Transverse colon (tissue), 4 donors: ENCODE measurements at regions not wholly inside any gene's neighbourhood (a gene's known extent, or its start where the extent isn't known, plus 50 kb on each side); places are given as distances from the start of the nearest gene placed in this dataset.

Source experiments
- POLR2AphosphoS5 ChIP-seq, 3 donors: sonication (generic); formaldehyde crosslinking; IDR thresholded peaks; one replicate each; pipeline ENCODE4 v1.6.1; 2016; ENCODE audit warnings: antibody characterized with exemption in 3 of 3
- TF ChIP-seq, protein P1 (sequence below), 5 experiments: fragments of 200-600 bp in 3 of 5; fragments of 450-650 bp in 2 of 5; sonication (generic) in 3 of 5; IDR thresholded peaks; 1 replicate in 2 of 5; 2 replicates in 3 of 5; pipeline ENCODE4 v1.5.1; 2016 to 2017; ENCODE audit warnings: antibody characterized with exemption in 5 of 5, inconsistent platforms in 3 of 5, mild to moderate bottlenecking in 2 of 5, moderate library complexity in 1 of 5

DNA sequence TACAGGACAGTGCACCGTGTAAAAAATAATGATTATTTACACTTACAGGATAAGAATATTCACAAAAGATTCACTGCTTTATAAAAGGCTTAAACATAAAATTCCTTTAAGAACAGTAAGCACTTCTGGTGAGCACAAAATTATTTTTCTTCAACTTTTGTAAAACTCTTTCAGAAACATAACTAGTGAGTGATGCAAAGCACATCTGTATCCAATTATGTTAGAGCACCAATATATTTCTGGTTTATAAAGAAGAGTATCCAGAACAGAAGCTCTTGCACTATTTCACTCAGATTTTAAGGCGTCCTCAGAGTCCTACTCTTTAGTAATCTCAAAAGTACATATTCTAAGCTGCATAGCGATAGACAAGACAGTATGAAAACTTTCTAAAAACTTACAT lies 276.0 kb downstream of the C4orf33 start:
- TF ChIP-seq POLR2AphosphoS5 (IDR thresholded peaks at IDR 0.05), result no peak
- TF ChIP-seq, protein P1, sequence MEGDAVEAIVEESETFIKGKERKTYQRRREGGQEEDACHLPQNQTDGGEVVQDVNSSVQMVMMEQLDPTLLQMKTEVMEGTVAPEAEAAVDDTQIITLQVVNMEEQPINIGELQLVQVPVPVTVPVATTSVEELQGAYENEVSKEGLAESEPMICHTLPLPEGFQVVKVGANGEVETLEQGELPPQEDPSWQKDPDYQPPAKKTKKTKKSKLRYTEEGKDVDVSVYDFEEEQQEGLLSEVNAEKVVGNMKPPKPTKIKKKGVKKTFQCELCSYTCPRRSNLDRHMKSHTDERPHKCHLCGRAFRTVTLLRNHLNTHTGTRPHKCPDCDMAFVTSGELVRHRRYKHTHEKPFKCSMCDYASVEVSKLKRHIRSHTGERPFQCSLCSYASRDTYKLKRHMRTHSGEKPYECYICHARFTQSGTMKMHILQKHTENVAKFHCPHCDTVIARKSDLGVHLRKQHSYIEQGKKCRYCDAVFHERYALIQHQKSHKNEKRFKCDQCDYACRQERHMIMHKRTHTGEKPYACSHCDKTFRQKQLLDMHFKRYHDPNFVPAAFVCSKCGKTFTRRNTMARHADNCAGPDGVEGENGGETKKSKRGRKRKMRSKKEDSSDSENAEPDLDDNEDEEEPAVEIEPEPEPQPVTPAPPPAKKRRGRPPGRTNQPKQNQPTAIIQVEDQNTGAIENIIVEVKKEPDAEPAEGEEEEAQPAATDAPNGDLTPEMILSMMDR (IDR thresholded peaks at IDR 0.05), result no peak
